ENCODE measurements at regions not wholly inside any gene's neighbourhood (a gene's known extent, or its start where the extent isn't known, plus 50 kb on each side); places are given as distances from the start of the nearest gene placed in this dataset.

- H3K36me3 Mint-ChIP-seq (ENCODE audit: low read depth), result peaks cover 7% of the 10 kb centered on the region; the same call in 2 of the 3 replicates
- Histone ChIP-seq H3K27ac (ENCODE audit: low read depth) (no peak overlapping the region), H3K79me2 (replicated peaks; ENCODE audit: insufficient read depth) (no peaks in the 10 kb centered on the region), H3K4me3 (no peak overlapping the region), H2AFZ (no peak overlapping the region), H3K4me2 (no peak overlapping the region), H3F3A (replicated peaks; ENCODE audit: low read depth) (no peaks in the 10 kb centered on the region), H3K27me3 (ENCODE audit: insufficient read depth) (no peaks in the 10 kb centered on the region), H3K4me1 (ENCODE audit: insufficient read depth) (no peaks in the 10 kb centered on the region), H3K9me2 (ENCODE audit: insufficient read depth) (no peaks in the 10 kb centered on the region), H3K36me3 (ENCODE audit: insufficient read depth) (peaks cover 8% of the 10 kb centered on the region; the same call in 1 of the 2 replicates), H4K20me1 (replicated peaks; ENCODE audit: insufficient read depth) (no peaks in the 10 kb centered on the region)
- TF ChIP-seq, protein P1, sequence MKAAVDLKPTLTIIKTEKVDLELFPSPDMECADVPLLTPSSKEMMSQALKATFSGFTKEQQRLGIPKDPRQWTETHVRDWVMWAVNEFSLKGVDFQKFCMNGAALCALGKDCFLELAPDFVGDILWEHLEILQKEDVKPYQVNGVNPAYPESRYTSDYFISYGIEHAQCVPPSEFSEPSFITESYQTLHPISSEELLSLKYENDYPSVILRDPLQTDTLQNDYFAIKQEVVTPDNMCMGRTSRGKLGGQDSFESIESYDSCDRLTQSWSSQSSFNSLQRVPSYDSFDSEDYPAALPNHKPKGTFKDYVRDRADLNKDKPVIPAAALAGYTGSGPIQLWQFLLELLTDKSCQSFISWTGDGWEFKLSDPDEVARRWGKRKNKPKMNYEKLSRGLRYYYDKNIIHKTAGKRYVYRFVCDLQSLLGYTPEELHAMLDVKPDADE (IDR thresholded peaks at IDR 0.05), result no peak
- TF ChIP-seq ZNF331 (CRISPR knock-in tag; IDR thresholded peaks at IDR 0.05; ENCODE audit: low read depth) (no peak), CREB1 (CRISPR knock-in tag; IDR thresholded peaks at IDR 0.05; ENCODE audit: low read depth) (no peak), CTCF (conservative IDR thresholded peaks at IDR 0.05; ENCODE audit: low read depth in 2 of 2) (no peak), POLR2AphosphoS5 (IDR thresholded peaks at IDR 0.05; ENCODE audit: low read depth) (no peak), NANOG (IDR thresholded peaks at IDR 0.05; ENCODE audit: borderline replicate concordance) (no peak), EZH2phosphoT487 (IDR thresholded peaks at IDR 0.05; ENCODE audit: unreplicated experiment) (no peak), STAT1 (IDR thresholded peaks at IDR 0.05; ENCODE audit: unreplicated experiment) (no peak), REST (IDR thresholded peaks at IDR 0.05; ENCODE audit: unreplicated experiment) (no peak), JUNB (IDR thresholded peaks at IDR 0.05; ENCODE audit: unreplicated experiment) (no peak)
- TF ChIP-seq, protein P2, sequence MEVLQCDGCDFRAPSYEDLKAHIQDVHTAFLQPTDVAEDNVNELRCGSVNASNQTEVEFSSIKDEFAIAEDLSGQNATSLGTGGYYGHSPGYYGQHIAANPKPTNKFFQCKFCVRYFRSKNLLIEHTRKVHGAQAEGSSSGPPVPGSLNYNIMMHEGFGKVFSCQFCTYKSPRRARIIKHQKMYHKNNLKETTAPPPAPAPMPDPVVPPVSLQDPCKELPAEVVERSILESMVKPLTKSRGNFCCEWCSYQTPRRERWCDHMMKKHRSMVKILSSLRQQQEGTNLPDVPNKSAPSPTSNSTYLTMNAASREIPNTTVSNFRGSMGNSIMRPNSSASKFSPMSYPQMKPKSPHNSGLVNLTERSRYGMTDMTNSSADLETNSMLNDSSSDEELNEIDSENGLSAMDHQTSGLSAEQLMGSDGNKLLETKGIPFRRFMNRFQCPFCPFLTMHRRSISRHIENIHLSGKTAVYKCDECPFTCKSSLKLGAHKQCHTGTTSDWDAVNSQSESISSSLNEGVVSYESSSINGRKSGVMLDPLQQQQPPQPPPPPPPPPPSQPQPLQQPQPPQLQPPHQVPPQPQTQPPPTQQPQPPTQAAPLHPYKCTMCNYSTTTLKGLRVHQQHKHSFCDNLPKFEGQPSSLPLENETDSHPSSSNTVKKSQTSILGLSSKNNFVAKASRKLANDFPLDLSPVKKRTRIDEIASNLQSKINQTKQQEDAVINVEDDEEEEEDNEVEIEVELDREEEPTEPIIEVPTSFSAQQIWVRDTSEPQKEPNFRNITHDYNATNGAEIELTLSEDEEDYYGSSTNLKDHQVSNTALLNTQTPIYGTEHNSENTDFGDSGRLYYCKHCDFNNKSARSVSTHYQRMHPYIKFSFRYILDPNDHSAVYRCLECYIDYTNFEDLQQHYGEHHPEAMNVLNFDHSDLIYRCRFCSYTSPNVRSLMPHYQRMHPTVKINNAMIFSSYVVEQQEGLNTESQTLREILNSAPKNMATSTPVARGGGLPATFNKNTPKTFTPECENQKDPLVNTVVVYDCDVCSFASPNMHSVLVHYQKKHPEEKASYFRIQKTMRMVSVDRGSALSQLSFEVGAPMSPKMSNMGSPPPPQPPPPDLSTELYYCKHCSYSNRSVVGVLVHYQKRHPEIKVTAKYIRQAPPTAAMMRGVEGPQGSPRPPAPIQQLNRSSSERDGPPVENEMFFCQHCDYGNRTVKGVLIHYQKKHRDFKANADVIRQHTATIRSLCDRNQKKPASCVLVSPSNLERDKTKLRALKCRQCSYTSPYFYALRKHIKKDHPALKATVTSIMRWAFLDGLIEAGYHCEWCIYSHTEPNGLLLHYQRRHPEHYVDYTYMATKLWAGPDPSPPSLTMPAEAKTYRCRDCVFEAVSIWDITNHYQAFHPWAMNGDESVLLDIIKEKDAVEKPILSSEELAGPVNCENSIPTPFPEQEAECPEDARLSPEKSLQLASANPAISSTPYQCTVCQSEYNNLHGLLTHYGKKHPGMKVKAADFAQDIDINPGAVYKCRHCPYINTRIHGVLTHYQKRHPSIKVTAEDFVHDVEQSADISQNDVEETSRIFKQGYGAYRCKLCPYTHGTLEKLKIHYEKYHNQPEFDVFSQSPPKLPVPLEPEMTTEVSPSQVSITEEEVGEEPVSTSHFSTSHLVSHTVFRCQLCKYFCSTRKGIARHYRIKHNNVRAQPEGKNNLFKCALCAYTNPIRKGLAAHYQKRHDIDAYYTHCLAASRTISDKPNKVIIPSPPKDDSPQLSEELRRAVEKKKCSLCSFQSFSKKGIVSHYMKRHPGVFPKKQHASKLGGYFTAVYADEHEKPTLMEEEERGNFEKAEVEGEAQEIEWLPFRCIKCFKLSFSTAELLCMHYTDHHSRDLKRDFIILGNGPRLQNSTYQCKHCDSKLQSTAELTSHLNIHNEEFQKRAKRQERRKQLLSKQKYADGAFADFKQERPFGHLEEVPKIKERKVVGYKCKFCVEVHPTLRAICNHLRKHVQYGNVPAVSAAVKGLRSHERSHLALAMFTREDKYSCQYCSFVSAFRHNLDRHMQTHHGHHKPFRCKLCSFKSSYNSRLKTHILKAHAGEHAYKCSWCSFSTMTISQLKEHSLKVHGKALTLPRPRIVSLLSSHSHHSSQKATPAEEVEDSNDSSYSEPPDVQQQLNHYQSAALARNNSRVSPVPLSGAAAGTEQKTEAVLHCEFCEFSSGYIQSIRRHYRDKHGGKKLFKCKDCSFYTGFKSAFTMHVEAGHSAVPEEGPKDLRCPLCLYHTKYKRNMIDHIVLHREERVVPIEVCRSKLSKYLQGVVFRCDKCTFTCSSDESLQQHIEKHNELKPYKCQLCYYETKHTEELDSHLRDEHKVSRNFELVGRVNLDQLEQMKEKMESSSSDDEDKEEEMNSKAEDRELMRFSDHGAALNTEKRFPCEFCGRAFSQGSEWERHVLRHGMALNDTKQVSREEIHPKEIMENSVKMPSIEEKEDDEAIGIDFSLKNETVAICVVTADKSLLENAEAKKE (CRISPR knock-in tag; IDR thresholded peaks at IDR 0.05), result no peak
- H3K27me3 Mint-ChIP-seq (ENCODE audit: insufficient read depth, low read depth, poor library complexity), result no peaks in the 10 kb centered on the region
- H3K9me3 Mint-ChIP-seq, result peaks cover 14% of the 10 kb centered on the region
- ATAC-seq, result no peak
- DNase-seq (ENCODE audit: low spot score), result no peak
- H3K4me3 Mint-ChIP-seq, result no peak overlapping the region
- H3K4me1 Mint-ChIP-seq, result no peaks in the 10 kb centered on the region
- H3K27ac Mint-ChIP-seq, result no peak overlapping the region
Measured at GRCh38 chr7:14085901-14086300, 96.4 kb upstream of the ETV1 start.
